Ishikawa (cell line): ENCODE measurements at regions not wholly inside any gene's neighbourhood (a gene's known extent, or its start where the extent isn't known, plus 50 kb on each side); places are given as distances from the start of the nearest gene placed in this dataset.

ENCODE experiments used
- CEBPB ChIP-seq: IDR thresholded peaks from 2 replicates; pipeline ENCODE4 v1.6.1; 2012
- CREB1 ChIP-seq: IDR thresholded peaks from 2 replicates; pipeline ENCODE4 v1.6.1; 2012; ENCODE audit warnings: low read depth
- EGR1 ChIP-seq: IDR thresholded peaks from 2 replicates; pipeline ENCODE4 v1.6.1; 2012
- EP300 ChIP-seq: IDR thresholded peaks from 2 replicates; pipeline ENCODE4 v1.6.1; 2012; ENCODE audit warnings: borderline replicate concordance
- FOXM1 ChIP-seq: IDR thresholded peaks from 2 replicates; pipeline ENCODE4 v1.6.1; 2012; ENCODE audit warnings: low read depth, borderline replicate concordance
- RAD21 ChIP-seq: IDR thresholded peaks from 2 replicates; pipeline ENCODE4 v1.6.1; 2012; ENCODE audit warnings: low read depth
- TEAD4 ChIP-seq: IDR thresholded peaks from 2 replicates; pipeline ENCODE4 v1.6.1; 2012
- YY1 ChIP-seq: IDR thresholded peaks from 2 replicates; pipeline ENCODE4 v1.6.1; 2012; ENCODE audit warnings: low read depth
- ZBTB7A ChIP-seq: IDR thresholded peaks from 2 replicates; pipeline ENCODE4 v1.6.1; 2012; ENCODE audit warnings: low read depth
- TF ChIP-seq, protein P1 (sequence below): IDR thresholded peaks from 2 replicates; pipeline ENCODE4 v1.6.1; 2012
- TF ChIP-seq, protein P2 (sequence below): IDR thresholded peaks from 2 replicates; pipeline ENCODE4 v1.6.1; 2012; ENCODE audit warnings: low read depth, mild to moderate bottlenecking

DNA sequence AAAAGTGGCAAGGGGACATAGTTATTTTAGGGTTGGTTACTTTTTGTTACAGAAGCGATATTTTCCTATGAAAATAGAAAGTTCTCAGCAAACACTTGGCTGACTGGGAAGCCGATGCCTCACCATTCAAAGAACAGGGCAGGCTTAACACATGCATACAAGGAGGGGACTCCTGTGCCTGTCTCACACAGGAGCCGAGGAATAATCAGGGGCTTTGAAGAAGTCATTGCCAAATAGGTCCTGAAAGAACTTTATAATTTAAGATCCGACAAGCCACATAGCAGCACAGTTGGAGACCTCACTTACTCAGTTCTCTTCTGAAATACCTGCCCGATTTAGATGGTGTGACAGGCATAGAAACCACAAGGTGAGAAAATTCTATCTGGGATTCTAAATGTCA, 389.8 kb downstream of the EMP1 start:
- TF ChIP-seq TEAD4: no peak
- no peak for TF ChIP-seq RAD21
- TF ChIP-seq CEBPB: no peak
- TF ChIP-seq YY1: no peak
- no peak for TF ChIP-seq EP300
- TF ChIP-seq, protein P1, sequence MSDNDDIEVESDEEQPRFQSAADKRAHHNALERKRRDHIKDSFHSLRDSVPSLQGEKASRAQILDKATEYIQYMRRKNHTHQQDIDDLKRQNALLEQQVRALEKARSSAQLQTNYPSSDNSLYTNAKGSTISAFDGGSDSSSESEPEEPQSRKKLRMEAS: no peak
- TF ChIP-seq, protein P2, sequence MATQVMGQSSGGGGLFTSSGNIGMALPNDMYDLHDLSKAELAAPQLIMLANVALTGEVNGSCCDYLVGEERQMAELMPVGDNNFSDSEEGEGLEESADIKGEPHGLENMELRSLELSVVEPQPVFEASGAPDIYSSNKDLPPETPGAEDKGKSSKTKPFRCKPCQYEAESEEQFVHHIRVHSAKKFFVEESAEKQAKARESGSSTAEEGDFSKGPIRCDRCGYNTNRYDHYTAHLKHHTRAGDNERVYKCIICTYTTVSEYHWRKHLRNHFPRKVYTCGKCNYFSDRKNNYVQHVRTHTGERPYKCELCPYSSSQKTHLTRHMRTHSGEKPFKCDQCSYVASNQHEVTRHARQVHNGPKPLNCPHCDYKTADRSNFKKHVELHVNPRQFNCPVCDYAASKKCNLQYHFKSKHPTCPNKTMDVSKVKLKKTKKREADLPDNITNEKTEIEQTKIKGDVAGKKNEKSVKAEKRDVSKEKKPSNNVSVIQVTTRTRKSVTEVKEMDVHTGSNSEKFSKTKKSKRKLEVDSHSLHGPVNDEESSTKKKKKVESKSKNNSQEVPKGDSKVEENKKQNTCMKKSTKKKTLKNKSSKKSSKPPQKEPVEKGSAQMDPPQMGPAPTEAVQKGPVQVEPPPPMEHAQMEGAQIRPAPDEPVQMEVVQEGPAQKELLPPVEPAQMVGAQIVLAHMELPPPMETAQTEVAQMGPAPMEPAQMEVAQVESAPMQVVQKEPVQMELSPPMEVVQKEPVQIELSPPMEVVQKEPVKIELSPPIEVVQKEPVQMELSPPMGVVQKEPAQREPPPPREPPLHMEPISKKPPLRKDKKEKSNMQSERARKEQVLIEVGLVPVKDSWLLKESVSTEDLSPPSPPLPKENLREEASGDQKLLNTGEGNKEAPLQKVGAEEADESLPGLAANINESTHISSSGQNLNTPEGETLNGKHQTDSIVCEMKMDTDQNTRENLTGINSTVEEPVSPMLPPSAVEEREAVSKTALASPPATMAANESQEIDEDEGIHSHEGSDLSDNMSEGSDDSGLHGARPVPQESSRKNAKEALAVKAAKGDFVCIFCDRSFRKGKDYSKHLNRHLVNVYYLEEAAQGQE: no peak
- no peak for TF ChIP-seq EGR1
- TF ChIP-seq ZBTB7A: no peak
- TF ChIP-seq FOXM1: no peak
- TF ChIP-seq CREB1: no peak
